Lower lobe of right lung (tissue), 2 donors: ENCODE measurements at regions not wholly inside any gene's neighbourhood (a gene's known extent, or its start where the extent isn't known, plus 50 kb on each side); places are given as distances from the start of the nearest gene placed in this dataset.
A peak's percentile ranks its signal among the peaks of the same experiment; 100 is the strongest.

Source experiments
- ATAC-seq, 2 donors: fragments of 200-7000 bp; cut with Tn5 transposase; one replicate each; pipeline ENCODE4 v1.9.1; 2020 to 2022; ENCODE audit warnings: mild to moderate bottlenecking in 2 of 2, moderate library complexity in 2 of 2
- DNase-seq: peaks from one replicate; pipeline ENCODE4 v3.0.0-alpha.2; 2020
- H3K27ac ChIP-seq: fragments of 200-600 bp; one replicate; pipeline ENCODE4 v1.8.0; 2022
- H3K27me3 ChIP-seq: fragments of 200-600 bp; one replicate; pipeline ENCODE4 v1.8.0; 2022; ENCODE audit warnings: low read depth
- H3K36me3 ChIP-seq: fragments of 200-600 bp; one replicate; pipeline ENCODE4 v1.8.0; 2022; ENCODE audit warnings: mild to moderate bottlenecking
- H3K4me1 ChIP-seq: fragments of 200-600 bp; one replicate; pipeline ENCODE4 v1.8.0; 2022
- H3K4me3 ChIP-seq: fragments of 200-600 bp; one replicate; pipeline ENCODE4 v1.8.0; 2022; ENCODE audit warnings: mild to moderate bottlenecking
- H3K9me3 ChIP-seq: fragments of 200-600 bp; one replicate; pipeline ENCODE4 v1.8.0; 2022
- intact Hi-C: fragments of 100-400 bp; cut with DNase I; formaldehyde crosslinking; loops from one replicate; pipeline ENCODE4 v1.11.0; 2022
- TF ChIP-seq, protein P1 (sequence below): fragments of 200-600 bp; IDR thresholded peaks from one replicate; pipeline ENCODE4 v1.8.0; 2022; ENCODE audit warnings: antibody characterized with exemption, mild to moderate bottlenecking
- donor health status: DM: no; HTN: yes; CAD: no; lungs with severe emphysema.

DNA sequence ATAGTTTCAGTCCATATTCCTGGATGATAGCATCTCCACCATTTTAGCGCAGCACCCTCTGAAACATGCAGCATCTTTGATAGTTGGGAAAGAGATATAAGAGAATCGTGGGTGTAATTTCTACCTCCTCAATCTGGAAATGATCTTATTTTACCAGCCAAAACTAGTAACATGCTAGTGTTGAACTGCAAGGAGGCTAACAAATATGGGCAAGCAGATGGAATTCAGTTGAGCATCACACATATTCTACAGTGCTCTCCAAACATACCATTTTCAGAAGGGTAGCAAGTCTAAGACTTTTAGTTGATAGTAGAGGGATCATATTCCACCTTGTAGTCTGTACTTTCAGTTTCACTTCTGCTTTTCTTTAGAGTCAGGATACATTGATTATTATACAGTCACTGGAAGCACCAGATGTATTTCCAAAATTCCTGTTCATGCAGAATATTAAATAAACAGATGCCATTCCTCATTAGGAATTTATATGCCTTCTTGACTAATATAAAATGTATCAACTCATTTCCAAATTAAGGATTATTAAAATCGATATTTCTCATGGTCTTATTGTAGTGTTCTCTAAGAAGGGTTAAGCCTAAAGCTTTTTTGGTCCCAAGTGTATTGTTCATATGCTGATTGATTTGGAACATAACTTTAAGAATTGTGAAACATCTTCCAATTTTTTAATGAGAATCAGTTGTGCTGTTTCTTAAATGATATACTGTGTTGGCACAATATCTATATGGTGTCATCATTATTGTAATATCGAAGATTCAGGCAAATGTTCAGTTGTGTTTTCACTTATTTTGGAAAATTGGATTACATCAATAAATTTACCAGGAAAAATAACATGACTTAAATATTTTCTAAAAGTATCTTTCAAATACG is 362.0 kb downstream of the CENPW start:
- TF ChIP-seq, protein P1, sequence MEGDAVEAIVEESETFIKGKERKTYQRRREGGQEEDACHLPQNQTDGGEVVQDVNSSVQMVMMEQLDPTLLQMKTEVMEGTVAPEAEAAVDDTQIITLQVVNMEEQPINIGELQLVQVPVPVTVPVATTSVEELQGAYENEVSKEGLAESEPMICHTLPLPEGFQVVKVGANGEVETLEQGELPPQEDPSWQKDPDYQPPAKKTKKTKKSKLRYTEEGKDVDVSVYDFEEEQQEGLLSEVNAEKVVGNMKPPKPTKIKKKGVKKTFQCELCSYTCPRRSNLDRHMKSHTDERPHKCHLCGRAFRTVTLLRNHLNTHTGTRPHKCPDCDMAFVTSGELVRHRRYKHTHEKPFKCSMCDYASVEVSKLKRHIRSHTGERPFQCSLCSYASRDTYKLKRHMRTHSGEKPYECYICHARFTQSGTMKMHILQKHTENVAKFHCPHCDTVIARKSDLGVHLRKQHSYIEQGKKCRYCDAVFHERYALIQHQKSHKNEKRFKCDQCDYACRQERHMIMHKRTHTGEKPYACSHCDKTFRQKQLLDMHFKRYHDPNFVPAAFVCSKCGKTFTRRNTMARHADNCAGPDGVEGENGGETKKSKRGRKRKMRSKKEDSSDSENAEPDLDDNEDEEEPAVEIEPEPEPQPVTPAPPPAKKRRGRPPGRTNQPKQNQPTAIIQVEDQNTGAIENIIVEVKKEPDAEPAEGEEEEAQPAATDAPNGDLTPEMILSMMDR = no peak
- Histone ChIP-seq H3K27ac (no peak overlapping the region), H3K4me1 (no peaks in the 10 kb centered on the region), H3K27me3 (no peaks in the 10 kb centered on the region), H3K36me3 (no peaks in the 10 kb centered on the region), H3K4me3 (no peak overlapping the region), H3K9me3 (no peaks in the 10 kb centered on the region)
- intact Hi-C loops = no loop called here
- ATAC-seq (no peak), DNase-seq (no peak)

DNA sequence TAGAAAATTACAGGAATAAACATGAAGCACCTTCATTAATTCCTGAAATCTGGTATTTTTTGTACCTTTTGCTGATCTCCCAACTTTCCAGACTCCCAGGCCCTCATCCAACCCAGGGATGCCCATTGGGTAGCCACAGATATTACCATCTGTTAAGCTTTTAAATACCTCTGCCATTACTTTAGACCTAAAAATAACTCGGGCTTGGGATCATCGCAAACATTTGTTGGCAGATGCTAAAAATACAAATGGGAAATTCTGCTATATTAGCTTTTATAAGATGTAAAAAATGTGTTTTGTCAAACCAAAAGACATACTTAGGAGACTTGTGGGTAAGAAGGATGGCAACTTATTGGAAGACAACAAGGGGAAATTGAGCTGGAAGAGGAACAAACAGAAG is 376.1 kb downstream of the CENPW start:
- Histone ChIP-seq H3K36me3 (no peaks in the 10 kb centered on the region), H3K27ac (no peak overlapping the region), H3K9me3 (no peaks in the 10 kb centered on the region), H3K27me3 (no peaks in the 10 kb centered on the region), H3K4me3 (no peak overlapping the region), H3K4me1 (no peaks in the 10 kb centered on the region)
- TF ChIP-seq, protein P1 = no peak
- ATAC-seq = no peak
- DNase-seq = no peak
- intact Hi-C loops = no loop called here

DNA sequence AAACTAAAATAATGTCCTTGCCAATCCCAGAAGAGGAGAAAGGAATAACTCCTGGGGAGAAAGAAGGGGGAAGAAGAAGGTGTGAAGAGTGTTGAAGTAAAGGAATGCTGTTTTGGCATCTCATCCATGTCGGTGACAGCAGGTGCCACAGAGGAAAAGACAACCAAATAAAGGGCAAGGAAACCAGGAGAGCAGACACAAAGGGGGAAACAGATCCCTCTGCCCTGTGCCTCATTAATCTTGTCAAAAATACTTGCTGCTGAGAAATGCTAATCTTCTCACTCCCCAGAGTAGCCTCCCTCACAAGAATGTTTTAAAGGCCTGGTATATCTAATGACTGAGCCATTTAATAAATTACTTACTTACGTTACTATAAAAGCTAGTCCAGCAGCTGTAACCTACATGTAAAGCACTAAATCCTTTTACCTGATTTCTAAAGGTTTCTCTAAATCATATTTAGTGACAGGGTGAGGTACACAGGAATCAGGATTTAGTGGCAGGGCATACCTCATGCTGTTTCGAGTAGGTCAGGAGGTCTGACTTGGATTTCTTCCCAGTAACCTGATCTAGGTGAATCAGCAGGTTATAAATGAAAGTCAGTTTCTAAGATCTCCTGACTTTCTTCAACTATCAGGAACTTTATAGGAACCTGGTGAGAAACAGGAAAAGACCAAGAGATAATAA is 377.1 kb downstream of the CENPW start:
- H3K9me3 ChIP-seq = no peaks in the 10 kb centered on the region
- H3K36me3 ChIP-seq = no peaks in the 10 kb centered on the region
- H3K4me1 ChIP-seq = no peaks in the 10 kb centered on the region
- H3K4me3 ChIP-seq = no peak overlapping the region
- H3K27me3 ChIP-seq = no peaks in the 10 kb centered on the region
- H3K27ac ChIP-seq = no peak overlapping the region
- intact Hi-C loops = no loop called here
- ATAC-seq = peak; percentile 63 to 83
- TF ChIP-seq, protein P1 = no peak
- DNase-seq = no peak

DNA sequence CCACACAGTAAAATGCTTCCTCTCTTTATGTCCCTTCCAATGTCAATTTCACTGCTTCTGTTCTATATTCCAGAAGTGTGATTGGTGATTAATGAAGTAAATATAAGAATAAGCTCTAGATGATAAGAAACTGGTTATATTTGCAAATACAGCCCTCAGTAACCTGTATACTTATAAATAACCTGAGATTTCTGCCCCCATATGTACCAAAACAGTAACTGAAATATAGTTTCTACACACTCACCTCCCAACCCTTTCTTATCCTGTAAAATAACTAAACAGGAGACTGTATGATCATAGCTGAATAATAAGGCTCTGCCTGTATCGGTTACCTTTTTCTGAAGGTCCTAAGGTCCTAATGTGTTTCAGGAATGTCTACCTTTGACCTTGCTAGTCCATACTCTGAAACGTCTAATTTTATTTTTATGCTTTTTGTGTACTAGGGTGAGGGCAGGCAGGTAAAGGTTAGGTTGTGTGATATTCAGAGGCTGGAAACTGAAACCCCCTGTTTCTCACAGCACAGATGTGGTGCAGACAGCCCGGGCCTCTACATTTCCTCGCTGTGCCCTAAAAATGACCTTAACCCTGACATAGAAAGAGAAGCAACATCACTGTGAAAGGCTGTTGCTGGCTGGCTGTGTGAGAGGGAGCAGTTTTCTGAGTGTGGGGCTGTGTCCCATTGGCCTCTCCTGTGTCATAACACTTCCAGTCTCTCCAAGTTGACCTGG is 378.8 kb downstream of the CENPW start:
- no peak for DNase-seq
- Histone ChIP-seq H3K27me3 (no peaks in the 10 kb centered on the region), H3K27ac (no peak overlapping the region), H3K4me1 (no peaks in the 10 kb centered on the region), H3K9me3 (no peaks in the 10 kb centered on the region), H3K4me3 (no peak overlapping the region), H3K36me3 (no peaks in the 10 kb centered on the region)
- intact Hi-C loops = no loop called here
- TF ChIP-seq, protein P1 = no peak
- ATAC-seq = no peak

DNA sequence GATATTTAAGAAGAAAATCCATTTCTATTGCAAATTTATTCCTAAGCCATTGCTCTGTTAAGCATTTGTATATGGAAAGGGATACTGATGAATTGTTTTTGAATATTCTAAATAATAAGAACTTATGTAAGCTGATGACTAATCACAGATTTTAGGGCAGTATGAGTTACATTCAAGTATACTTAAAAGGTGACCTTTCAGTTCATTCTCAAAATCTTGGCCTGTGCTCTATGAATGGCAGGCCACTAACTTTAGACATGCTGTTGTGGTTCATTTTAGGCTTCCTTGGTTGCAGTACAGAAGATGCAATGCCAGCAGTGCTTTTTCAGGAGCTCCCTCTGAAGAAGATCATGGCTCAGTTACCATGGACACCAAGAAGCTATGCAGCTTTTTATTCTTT is 380.4 kb downstream of the CENPW start:
- Histone ChIP-seq H3K9me3 (no peaks in the 10 kb centered on the region), H3K27ac (no peak overlapping the region), H3K4me1 (no peaks in the 10 kb centered on the region), H3K36me3 (no peaks in the 10 kb centered on the region), H3K4me3 (no peak overlapping the region), H3K27me3 (no peaks in the 10 kb centered on the region)
- ATAC-seq = no peak
- intact Hi-C loops = no loop called here
- TF ChIP-seq, protein P1 = no peak
- DNase-seq = no peak
